GM04503 (cell line): ENCODE measurements at regions not wholly inside any gene's neighbourhood (a gene's known extent, or its start where the extent isn't known, plus 50 kb on each side); places are given as distances from the start of the nearest gene placed in this dataset.

Experiments used
- DNase-seq: peaks from one replicate; pipeline ENCODE4 v3.0.0-alpha.2; 2012; ENCODE audit warnings: low read depth

DNA sequence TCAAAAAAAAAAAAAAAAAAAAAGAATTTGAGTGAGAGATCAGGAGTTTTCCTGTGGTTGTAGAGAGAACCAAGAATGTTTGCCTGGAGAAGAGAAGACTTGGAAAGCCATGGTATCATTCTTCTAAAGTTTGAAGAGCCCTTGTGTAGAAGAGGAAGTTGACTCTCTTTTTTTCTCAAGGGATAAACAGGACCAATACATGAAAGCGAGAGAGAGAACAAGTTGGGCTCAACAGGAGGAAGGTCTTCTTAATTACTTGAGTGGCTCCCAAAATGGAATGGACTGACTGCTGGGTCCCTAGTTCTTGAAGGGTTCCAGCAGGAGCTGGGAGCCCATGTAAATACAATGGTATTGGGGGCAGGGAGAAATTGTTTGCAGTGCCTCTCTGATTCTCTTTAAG, 173.3 kb upstream of the ADO start:
- no peak for DNase-seq

DNA sequence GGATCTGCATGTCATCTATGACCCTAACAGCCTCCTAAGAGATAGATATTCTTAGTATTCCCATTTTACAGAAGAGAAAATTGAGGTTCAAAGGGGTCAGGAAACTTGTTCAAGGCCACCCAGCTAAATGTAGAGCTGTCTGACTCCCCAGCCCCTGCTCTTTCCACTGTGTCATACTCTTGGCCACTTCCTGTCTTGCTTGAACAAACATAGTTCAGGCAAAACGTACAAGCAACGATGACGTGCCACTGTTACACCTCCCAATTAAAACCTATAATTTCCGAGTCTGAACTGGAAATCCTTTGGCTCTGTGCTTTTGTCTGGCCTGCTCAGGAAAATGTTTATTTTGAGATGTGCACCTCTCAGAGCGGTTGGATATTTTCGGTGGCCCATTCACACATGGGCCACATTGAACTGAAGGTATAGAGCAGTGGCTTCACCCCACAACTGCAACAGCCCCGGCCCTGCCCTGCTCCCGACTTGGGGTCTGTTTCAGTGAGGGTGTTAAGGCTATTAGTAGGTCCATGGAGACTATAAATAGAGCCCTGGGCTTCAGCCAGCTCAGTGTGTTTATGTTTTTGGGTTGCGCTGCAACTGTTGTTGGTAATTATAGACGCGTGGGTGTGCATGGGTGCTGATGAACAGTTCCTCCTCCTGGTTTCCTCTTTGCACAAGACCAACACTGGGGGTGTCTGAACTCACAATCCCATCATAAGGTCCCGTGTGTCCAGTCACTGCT, 172.3 kb upstream of the ADO start:
- DNase-seq: no peak

DNA sequence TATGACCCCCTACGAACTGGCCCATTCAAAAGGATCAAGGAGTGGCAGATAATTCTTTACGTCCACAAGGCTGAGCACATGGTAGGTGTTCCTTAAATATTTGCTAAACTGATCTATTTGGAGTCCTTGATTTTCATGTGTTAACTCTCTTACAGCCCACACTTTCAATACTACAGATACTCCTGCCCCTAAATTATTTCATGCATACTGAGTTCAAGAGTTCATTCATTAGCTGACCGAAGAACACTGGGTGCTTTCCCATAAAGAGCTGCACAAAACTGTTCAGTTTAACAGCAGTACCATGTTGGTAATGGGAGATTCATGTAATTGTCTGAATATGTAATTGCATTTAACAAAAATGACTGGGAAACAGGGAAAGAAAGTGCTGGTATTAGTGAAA, 170.5 kb upstream of the ADO start:
- no peak for DNase-seq

DNA sequence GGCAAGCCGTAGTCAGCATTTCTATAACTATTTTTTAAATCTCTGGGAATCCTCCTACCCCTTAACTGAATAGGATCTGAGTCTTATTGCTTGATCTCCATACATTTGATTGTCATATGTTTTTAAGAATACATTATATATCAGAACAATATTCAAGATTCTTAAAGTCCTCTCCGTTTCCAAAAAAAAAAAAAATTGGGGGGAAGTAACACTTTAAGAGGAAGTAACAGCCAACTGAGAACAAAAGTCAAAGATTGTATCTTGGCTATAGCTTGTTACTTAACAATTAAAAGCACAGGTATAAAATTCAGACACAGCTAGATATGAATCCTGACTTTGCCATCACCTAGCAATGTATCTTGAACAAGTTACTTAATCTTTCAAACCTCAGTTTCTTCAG, 169.9 kb upstream of the ADO start:
- DNase-seq: no peak

DNA sequence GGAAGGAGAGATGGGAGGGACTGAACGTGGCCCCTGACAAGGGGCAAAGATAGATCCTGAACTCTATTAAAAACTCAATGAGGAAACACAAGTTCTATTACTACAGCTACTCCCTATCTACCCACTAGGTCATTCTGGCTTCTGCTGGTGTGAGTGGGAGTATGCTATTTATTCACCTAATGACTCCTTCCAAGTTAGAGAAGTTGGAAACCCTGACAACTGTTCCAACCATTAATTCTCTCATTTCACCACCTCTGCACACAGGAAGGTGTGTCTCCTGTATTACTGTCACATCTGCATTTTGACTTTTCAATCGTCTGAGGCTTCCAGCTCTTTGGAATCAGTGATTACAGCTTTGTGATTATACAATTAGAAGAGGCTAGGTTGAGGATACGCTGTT, 169.4 kb upstream of the ADO start:
- DNase-seq: no peak

DNA sequence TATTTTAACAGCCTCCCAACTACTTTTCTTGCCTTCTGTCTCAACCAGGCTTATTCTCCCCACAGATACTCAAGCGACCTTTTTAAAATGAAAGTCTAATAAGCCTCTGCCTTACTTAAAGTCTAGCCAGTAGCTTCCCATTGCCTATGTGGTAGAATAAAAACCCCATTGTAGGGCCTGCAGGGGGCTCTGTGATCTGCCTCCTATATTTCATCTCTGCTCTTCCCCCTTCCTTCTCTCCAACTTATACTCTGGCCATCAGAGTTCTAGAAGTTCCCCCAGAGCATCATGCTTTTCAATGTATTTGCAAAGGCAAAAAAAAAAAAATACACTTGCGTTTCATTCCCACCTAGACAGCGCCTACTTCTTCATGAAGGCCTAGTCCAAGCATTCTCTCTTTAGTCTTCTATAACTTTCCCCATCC, 167.7 kb upstream of the ADO start:
- DNase-seq: no peak

DNA sequence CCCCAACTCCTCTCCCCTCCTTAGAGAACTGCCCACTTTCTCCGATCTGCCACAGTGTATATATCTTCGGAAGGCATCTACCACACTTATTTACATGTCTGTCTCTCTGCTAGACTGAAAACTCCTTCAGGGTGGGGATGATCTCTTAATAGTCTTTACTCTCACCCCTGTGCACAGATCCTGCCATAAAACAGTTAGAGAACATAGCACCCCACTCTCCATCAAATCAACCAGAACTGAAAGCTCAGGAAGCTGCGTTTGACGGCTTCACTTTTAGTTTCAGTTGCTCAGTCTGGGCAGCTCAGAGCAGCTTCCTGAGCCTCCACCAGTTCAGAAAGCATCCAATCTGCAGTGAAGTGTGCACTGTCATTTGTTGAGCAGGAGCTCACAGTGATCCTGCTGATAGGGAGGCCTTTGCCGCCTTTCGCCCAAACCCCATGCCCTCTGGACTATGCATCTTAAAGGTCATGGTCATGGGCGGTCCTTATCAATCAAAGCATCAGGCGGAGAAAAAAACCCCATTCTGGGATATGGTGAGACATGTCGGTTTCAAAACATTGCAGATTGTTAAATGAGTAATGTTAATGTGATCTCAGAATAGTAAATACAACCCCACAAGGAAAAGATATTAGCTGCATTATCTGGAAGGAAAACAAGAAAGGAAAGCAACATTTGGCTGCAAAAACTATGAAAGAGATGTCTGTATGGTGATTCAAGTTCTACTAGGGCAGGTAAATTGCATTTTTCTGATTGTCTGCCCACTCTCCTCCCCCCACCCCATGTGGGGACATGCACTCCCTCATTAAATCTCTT, 167.1 kb upstream of the ADO start:
- no peak for DNase-seq

- no peak for DNase-seq
Observed at GRCh38 chr10:62638062-62638477, 166.4 kb upstream of the ADO start.

DNA sequence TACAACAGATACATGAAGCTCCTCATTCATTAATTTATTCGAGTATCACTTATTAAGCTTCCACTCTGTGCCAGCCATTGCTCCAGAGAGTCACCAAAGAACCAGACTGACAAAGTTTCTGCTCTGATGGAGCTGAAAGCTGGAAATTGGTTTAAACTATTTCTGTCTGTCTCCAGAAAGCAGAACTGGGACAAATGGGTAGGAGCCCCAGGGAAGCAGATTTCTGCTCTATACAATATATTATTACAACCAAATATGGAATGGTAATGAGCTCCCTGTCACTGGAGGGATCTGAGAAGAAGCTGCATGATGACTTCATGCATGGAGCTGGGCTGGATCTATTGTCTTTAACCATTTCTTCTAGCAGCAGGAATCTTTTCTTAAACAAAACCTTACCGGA, 165.4 kb upstream of the ADO start:
- no peak for DNase-seq

DNA sequence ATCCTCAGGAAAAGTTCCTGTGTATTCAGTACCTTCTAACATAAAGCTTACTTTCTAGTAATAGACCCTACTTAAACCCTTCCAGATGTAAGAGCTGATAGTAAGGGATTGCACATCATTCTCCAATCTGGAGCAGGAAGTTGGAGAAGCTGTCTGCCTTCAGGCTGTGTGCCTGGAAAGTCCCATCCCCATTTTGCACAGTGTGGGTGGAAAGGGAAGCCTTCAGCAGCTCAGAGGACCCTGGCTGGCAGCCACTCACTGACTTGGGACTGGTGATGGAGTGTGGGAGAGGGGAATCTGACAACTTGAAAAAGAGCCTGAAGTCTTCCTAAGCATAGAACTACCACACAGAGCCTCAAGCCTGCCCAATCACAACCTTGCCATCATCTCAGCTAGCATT, 164.1 kb upstream of the ADO start:
- DNase-seq: no peak

- no peak for DNase-seq
Observed at GRCh38 chr10:62643606-62644587, 160.6 kb upstream of the ADO start.

DNA sequence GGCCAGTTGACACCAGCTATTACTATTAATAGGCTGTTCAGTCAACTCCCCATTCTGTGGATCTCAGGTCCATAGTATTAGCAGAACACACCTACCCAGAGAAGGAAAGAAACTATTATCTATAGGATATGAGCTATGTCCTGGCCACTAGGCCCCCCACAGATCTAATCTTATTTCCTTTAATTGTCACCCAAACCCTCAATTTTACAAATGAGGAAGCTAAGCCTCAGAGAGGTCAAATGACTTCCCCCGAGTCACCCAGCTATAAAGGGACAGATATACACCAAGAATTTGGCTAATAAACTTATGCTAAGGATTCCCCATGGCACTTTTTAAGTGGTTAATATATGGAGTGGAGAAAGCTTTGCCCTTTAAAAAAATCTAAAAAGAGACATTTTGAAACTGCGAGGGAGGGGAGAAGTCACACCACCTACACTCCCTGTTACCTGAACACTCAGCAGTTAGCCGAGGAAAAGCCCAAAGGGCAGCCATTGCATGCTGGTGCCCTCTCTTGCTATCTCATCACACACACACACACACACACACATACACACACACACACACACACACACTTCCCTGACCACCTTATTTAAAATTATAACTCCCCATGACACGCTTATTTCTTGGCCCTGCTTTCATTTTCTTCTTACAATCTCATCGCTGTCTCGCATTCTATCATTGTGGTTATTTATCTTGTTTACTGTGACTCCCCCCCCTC, 157.0 kb upstream of the ADO start:
- no peak for DNase-seq

- DNase-seq: no peak
Observed at GRCh38 chr10:62648921-62649320, 155.6 kb upstream of the ADO start.

DNA sequence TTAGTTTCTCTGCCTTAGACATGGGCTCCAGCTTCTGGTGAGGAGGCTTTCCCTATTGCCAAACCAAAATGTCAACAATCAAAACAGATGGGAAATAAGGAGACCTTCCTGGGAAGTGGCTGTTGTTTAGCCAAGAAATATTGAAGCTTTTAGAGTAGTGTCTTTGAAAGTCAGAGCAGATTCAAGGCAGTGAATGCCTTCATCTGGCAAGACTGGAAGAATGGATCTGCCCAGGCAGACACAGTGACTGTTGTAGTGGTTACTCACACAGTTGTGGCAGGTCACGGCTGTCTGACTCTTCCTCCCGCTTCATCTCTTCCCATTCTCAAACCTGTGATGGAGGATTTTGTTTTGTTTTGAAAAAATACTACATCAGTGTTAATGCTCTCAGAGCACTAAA, 154.1 kb upstream of the ADO start:
- no peak for DNase-seq

GRCh38 chr10:62651341-62651740, 153.2 kb upstream of the ADO start:
- no peak for DNase-seq

- no peak for DNase-seq
Observed at GRCh38 chr10:62652114-62652513, 152.4 kb upstream of the ADO start.

DNA sequence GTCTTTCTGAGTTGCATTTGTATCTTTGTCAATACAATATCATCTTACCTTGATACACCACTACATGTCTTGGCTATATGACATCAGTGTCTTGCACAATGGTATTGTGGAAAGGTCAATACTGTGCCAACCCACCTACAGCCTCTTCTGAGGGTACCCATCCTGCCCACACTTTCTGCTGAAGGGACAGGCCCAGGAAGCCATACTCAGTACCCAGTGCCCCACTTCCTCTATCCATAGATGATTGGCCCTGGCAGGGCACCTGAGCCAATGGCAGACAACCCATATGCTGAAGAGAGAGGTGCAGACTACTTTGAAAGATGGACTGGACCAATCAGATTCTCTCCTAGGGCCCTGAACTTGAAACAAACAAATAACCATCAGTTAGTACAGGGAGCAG, 152.0 kb upstream of the ADO start:
- no peak for DNase-seq

DNA sequence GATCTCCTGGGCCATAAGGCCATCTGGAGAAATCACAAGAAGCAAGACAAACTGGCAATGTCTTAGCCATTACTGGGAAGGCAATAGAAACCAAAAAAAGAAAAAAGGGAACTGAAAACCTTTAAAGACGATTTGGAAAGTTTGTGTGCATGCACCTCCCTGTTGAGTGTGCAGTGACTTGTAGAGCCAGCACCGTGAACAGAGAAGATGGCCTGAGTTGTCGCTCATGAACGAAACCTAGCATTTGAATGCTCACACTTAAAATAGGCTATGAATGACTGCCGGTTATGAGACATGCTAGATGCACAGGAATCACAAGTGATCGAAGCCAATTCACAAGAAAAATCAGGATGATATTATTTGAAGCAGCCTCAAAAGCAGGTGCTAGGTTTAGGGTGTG, 151.3 kb upstream of the ADO start:
- DNase-seq: no peak

GRCh38 chr10:62654966-62655336, 149.6 kb upstream of the ADO start:
- no peak for DNase-seq

DNA sequence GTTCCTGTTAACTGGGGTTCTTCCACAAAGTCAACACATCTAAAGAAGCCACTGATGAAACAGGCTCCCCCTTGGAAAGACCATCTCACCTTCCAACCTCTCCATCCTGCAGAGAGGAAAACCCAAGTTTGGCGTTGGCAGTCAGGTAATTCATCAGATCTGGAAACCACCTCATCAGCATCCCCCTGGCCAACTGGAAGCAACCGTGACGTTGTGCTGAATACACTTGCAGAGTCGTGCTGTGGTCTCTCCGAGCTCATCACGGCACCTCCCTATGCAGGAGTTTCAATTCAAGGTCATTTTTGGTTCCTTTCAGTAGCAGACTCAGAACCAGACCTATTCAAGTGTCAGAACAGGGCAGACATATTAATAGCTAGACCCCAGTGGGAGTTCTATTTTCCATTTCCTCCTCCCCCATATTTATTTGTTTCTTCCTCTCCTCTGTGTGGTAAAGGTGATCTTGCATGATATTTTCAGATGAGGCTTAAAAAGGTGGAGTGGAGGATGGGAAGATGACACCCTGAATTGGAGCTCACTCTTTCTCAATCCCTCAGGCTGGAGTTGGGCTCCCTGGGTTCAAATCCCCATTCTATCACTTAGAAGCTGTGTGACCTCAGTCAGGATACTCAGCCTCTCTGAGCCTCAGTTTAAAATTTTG, 149.1 kb upstream of the ADO start:
- DNase-seq: no peak

DNA sequence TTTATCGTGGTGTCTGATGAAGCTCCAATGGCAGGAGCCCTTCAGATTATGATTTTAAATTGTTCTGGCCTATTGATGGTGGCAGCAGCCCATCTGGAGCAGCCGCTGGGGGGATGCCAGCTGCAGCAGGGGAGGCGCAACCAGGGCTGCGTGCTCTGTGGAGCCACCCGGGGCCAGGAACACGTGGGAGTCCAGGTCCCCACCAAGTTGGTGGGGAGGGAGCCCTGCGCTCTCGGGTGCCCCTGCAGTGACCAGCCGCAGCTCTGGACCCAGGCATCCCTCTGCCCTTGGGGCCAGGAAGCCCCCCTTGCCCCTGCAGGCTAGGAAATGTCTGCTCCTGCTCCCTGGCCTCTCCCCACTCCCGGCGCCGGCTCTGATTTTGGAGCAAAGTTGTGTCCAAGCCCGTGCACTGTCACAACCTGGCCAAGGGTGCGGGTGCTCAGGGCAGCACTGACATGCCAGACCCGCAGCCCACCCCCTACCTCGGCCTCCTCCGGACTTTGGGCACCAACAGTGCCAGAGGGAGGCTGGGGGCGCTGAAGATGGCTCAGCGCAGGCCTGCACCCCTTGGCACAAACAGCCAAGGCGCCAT, 147.2 kb upstream of the ADO start:
- no peak for DNase-seq
